CD4-positive, alpha-beta T cell treated with Interleukin-12 subunit alpha and Interleukin-12 subunit beta, for 1 hour (primary cell): ENCODE measurements at regions not wholly inside any gene's neighbourhood (a gene's known extent, or its start where the extent isn't known, plus 50 kb on each side); places are given as distances from the start of the nearest gene placed in this dataset.

ENCODE experiments used
- DNase-seq: peaks from one replicate; pipeline ENCODE4 v3.0.0-alpha.2; 2020

- no peak for DNase-seq
These were observed 53.6 kb upstream of the ANO3 start for GRCh38 chr11:26278354-26278753.
